ENCODE measurements at regions not wholly inside any gene's neighbourhood (a gene's known extent, or its start where the extent isn't known, plus 50 kb on each side); places are given as distances from the start of the nearest gene placed in this dataset.

- no peak for DNase-seq
Observed at GRCh38 chr1:53378061-53378460, 50.2 kb upstream of the LRP8 start.

GRCh38 chr1:53378932-53379661, 51.2 kb upstream of the LRP8 start:
- no peak for DNase-seq

- no peak for DNase-seq
Observed at GRCh38 chr1:53379662-53380002, 51.8 kb upstream of the LRP8 start.

GRCh38 chr1:53380296-53380695, 52.4 kb upstream of the LRP8 start:
- DNase-seq, result no peak

GRCh38 chr1:53381790-53382401, 54.0 kb upstream of the LRP8 start:
- DNase-seq, result peak; percentile 76

GRCh38 chr1:53383136-53383870, 55.4 kb upstream of the LRP8 start:
- DNase-seq, result no peak

GRCh38 chr1:53384796-53385195, 56.9 kb upstream of the LRP8 start:
- no peak for DNase-seq

GRCh38 chr1:53385276-53386225, 57.7 kb upstream of the LRP8 start:
- no peak for DNase-seq

- DNase-seq, result no peak
Observed at GRCh38 chr1:53388963-53389362, 61.1 kb upstream of the LRP8 start.

GRCh38 chr1:53390261-53390660, 62.4 kb upstream of the LRP8 start:
- no peak for DNase-seq

GRCh38 chr1:53390736-53391135, 62.9 kb upstream of the LRP8 start:
- no peak for DNase-seq

GRCh38 chr1:53391296-53391695, 63.4 kb upstream of the LRP8 start:
- no peak for DNase-seq

- DNase-seq, result no peak
Observed at GRCh38 chr1:53391982-53392381, 64.1 kb upstream of the LRP8 start.

GRCh38 chr1:53392460-53392859, 64.6 kb upstream of the LRP8 start:
- DNase-seq, result no peak

- DNase-seq, result peak; percentile 78
Observed at GRCh38 chr1:53393325-53393792, 65.5 kb upstream of the LRP8 start.

- DNase-seq, result no peak
Observed at GRCh38 chr1:53394306-53394705, 64.9 kb upstream of the DMRTB1 start.

GRCh38 chr1:53395671-53396215, 63.5 kb upstream of the DMRTB1 start:
- no peak for DNase-seq

- no peak for DNase-seq
Observed at GRCh38 chr1:53396573-53397268, 62.5 kb upstream of the DMRTB1 start.

GRCh38 chr1:53398091-53398490, 61.1 kb upstream of the DMRTB1 start:
- DNase-seq, result no peak

GRCh38 chr1:53398576-53399365, 60.4 kb upstream of the DMRTB1 start:
- no peak for DNase-seq

Measured in EL (cell line).